HG02642 (cell line): ENCODE measurements at regions not wholly inside any gene's neighbourhood (a gene's known extent, or its start where the extent isn't known, plus 50 kb on each side); places are given as distances from the start of the nearest gene placed in this dataset.

Source experiments
- ATAC-seq: cut with Tn5 transposase; IDR thresholded peaks from one replicate; pipeline ENCODE4 v1.9.1; 2021; ENCODE audit warnings: mild to moderate bottlenecking; ENCODE audit not compliant: unreplicated experiment, poor library complexity

- no peak for ATAC-seq
Measured at GRCh38 chr21:38680401-38680800, 125.3 kb upstream of the ETS2 start.

GRCh38 chr21:38683222-38683621 is 122.5 kb upstream of the ETS2 start:
- no peak for ATAC-seq

GRCh38 chr21:38688068-38688467 is 117.7 kb upstream of the ETS2 start:
- no peak for ATAC-seq

GRCh38 chr21:38691631-38692030 is 114.1 kb upstream of the ETS2 start:
- ATAC-seq: no peak

GRCh38 chr21:38696579-38696978 is 109.2 kb upstream of the ETS2 start:
- ATAC-seq: no peak

- no peak for ATAC-seq
Measured at GRCh38 chr21:38699048-38699447, 106.7 kb upstream of the ETS2 start.

- no peak for ATAC-seq
Measured at GRCh38 chr21:38702196-38702595, 103.5 kb upstream of the ETS2 start.

GRCh38 chr21:38709876-38710275 is 95.9 kb upstream of the ETS2 start:
- no peak for ATAC-seq

GRCh38 chr21:38712071-38712470 is 93.7 kb upstream of the ETS2 start:
- ATAC-seq: no peak

GRCh38 chr21:38712664-38713063 is 93.1 kb upstream of the ETS2 start:
- no peak for ATAC-seq

GRCh38 chr21:38714039-38714817 is 91.5 kb upstream of the ETS2 start:
- ATAC-seq: no peak

GRCh38 chr21:38714999-38715398 is 90.7 kb upstream of the ETS2 start:
- ATAC-seq: no peak

- ATAC-seq: no peak
Measured at GRCh38 chr21:38716088-38716487, 89.6 kb upstream of the ETS2 start.

GRCh38 chr21:38716942-38717341 is 88.8 kb upstream of the ETS2 start:
- ATAC-seq: no peak

GRCh38 chr21:38718481-38718880 is 87.2 kb upstream of the ETS2 start:
- no peak for ATAC-seq

- ATAC-seq: no peak
Measured at GRCh38 chr21:38720074-38720473, 85.7 kb upstream of the ETS2 start.

GRCh38 chr21:38721055-38721454 is 84.7 kb upstream of the ETS2 start:
- ATAC-seq: no peak

GRCh38 chr21:38721958-38722357 is 83.8 kb upstream of the ETS2 start:
- ATAC-seq: no peak

GRCh38 chr21:38725196-38726157 is 80.3 kb upstream of the ETS2 start:
- ATAC-seq: no peak

- no peak for ATAC-seq
Measured at GRCh38 chr21:38726482-38726881, 79.2 kb upstream of the ETS2 start.

GRCh38 chr21:38729291-38729690 is 76.4 kb upstream of the ETS2 start:
- no peak for ATAC-seq
